ENCODE measurements at regions not wholly inside any gene's neighbourhood (a gene's known extent, or its start where the extent isn't known, plus 50 kb on each side); places are given as distances from the start of the nearest gene placed in this dataset.

DNA sequence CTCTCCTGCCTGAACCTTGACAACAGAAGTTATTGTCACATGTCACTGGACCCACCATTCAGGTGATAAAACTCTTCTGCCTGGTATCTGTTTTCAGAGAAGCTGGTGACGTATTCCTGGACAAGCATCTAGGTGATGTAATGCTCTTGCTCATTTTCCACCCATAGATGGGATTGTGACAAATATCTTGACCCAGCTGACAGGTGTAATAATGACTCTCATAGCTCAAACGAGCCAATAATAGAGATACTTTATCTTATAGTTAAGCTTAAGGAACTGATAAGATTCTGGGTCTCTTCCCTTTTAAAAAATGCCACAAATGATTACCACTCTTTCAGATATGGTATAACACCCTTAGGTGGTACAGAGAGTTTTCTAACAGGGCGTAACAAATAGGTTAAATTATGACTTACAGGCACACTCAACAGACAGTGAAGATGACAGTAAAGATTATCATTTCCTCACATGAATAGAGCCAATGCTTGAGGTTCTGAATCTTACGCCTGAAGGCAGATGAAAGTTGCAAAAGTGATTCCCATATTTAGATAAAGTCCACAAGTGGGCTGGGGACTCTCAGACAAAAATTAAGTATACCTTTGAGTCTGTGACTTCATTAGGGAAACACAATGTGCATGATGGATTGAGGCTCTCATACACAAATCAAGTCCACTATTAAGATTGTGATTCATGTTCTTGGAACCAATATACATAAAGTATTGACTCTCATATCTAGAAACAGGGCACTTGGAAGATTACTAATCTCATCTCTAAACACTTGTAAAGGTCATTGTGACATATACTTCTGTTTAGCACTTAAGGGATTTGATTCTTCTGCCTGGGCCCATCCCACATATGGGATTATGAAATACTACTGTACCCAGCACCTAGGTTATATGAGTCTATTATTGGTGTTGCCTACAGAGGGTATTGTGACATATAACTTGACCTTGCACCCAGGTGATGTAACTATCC is 326.0 kb downstream of the RPS4Y2 start:
- TF ChIP-seq CTCF (IDR thresholded peaks at IDR 0.05; ENCODE audit: extremely low read depth, missing control alignments) = no peak

GRCh38 chrY:21082639-21083038 is 326.7 kb downstream of the RPS4Y2 start:
- DNase-seq (ENCODE audit: low spot score) = no peak
- TF ChIP-seq CTCF (IDR thresholded peaks at IDR 0.05; ENCODE audit: extremely low read depth, missing control alignments) = no peak

More for the DNA sequence above, 326.0 kb downstream of the RPS4Y2 start:
- no peak for DNase-seq (ENCODE audit: low spot score)

DNA sequence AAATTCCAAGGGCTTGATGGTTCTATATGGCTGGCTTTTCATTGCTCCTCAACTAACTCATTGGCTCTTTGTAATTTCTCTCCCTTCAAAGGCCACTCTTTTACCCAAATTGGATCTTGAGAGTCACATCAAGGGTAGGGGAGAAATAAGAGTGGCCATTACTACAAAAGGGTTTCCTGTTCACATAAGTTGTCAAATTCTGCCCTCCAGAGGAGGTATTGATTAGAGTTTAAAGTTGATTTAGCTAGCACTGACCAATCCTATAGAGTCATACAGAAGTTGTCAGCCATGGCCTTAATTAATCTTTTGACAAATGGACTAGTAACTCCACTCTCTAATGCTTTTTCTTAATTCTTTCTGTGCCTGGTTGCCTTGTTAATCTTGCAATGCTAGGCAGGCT is 336.0 kb downstream of the RPS4Y2 start:
- no peak for TF ChIP-seq CTCF (IDR thresholded peaks at IDR 0.05; ENCODE audit: extremely low read depth, missing control alignments)
- DNase-seq (ENCODE audit: low spot score) = peak; percentile 2

GRCh38 chrY:21102507-21102906 is 346.6 kb downstream of the RPS4Y2 start:
- no peak for TF ChIP-seq CTCF (IDR thresholded peaks at IDR 0.05; ENCODE audit: extremely low read depth, missing control alignments)
- DNase-seq (ENCODE audit: low spot score) = no peak

- no peak for TF ChIP-seq CTCF (IDR thresholded peaks at IDR 0.05; ENCODE audit: extremely low read depth, missing control alignments)
- no peak for DNase-seq (ENCODE audit: low spot score)
These were observed 348.0 kb downstream of the RPS4Y2 start for GRCh38 chrY:21103885-21104284.

DNA sequence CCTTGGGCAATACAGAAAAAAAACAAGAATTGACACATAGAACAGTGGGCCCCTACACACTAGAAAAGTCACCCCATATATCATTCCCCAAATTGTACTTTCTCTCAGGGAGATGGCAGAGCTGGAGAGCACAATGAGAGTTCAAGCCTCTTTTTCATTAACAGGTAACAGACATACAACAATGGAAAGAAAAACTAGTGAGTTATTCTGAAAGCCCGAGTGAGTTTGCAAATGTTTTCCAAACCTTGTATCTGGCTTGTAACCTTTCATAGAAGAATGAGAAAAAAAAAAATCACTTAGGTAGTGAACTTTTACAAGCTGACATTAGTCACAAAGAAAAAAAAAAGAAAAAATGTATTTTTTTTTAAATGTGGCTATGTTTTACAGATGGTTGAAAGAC is 349.6 kb downstream of the RPS4Y2 start:
- DNase-seq (ENCODE audit: low spot score) = no peak
- no peak for TF ChIP-seq CTCF (IDR thresholded peaks at IDR 0.05; ENCODE audit: extremely low read depth, missing control alignments)

- DNase-seq (ENCODE audit: low spot score) = no peak
- TF ChIP-seq CTCF (IDR thresholded peaks at IDR 0.05; ENCODE audit: extremely low read depth, missing control alignments) = no peak
These were observed 355.4 kb downstream of the RPS4Y2 start for GRCh38 chrY:21111313-21111712.
